NCI-H2107 treated with DMSO at 0.1 percent for 48 hours (cell line): ENCODE measurements at regions not wholly inside any gene's neighbourhood (a gene's known extent, or its start where the extent isn't known, plus 50 kb on each side); places are given as distances from the start of the nearest gene placed in this dataset.

Experiments used
- DNase-seq: peaks from one replicate; lab custom pipeline; 2025; ENCODE audit not compliant: unreplicated experiment; lab: John Stamatoyannopoulos, UW

DNA sequence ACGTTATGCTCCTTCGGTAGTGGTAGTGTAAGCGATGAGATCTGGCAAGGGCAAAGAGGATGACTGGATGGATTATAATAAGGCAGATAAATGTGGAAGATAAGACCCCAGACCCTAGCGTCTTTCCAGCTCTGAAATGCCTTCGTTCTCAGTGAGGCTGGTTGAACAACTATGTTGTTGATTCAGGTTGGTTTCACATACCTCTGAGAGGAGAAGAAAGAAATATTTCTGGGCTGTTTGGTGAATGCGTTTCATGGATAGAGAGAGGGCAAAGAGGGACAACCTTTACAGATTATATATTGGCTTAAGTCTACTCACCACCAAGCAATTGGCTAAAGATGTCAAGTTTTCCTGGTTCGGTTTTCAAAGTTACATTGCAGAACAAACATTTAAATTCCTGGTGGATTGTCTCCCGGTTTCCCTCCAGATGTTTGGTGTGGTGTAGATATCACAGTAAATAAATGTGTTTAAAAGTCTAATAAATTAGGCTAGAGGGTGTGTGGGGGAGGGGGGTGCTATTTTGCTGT is 190.1 kb upstream of the GLI2 start:
- DNase-seq, result no peak

- DNase-seq, result no peak
Observed at GRCh38 chr2:120546048-120546864, 189.4 kb upstream of the GLI2 start.

DNA sequence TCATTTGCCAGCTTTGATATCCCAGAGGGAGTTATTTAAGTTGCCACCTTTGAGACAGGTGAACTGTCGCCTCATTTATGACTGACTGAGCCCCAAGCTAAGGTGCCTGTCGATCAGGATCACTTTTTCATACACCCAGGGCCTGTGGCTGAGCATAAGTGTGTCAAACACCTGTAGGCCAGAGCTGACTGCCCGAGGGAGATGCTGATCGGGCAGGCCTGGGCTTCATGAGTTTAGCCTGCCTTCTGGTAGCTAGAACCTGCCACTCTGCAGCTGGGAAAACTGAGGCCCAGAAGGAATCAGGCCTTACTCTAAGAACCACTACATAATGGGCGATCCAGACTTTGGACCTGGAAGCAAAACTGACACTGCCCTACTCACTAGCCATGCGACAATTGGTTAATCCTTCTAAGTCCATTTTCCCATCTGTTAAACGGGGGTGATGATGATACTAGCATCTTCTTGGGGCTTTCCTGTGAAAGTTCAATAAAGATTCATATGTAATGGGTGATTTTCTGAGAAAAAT is 188.7 kb upstream of the GLI2 start:
- no peak for DNase-seq

DNA sequence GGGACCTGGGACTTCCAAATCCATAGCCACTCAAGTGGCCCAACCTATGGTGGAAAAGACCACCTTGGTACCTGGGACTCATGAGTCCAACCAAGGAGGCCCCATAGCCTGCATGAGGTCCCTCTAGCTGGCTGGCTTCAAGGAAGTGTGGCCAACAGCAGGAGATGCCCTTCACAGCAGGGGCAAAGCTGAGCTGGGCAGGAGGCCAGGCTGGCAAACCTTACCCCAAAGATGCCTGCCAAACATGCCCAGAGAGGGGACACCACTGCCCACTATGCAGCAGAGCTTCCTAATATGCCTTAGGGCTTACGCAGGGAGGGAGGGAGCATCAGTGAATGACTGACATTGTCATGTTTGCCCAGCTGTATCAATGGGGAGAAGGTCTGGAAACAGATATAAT is 188.0 kb upstream of the GLI2 start:
- no peak for DNase-seq

DNA sequence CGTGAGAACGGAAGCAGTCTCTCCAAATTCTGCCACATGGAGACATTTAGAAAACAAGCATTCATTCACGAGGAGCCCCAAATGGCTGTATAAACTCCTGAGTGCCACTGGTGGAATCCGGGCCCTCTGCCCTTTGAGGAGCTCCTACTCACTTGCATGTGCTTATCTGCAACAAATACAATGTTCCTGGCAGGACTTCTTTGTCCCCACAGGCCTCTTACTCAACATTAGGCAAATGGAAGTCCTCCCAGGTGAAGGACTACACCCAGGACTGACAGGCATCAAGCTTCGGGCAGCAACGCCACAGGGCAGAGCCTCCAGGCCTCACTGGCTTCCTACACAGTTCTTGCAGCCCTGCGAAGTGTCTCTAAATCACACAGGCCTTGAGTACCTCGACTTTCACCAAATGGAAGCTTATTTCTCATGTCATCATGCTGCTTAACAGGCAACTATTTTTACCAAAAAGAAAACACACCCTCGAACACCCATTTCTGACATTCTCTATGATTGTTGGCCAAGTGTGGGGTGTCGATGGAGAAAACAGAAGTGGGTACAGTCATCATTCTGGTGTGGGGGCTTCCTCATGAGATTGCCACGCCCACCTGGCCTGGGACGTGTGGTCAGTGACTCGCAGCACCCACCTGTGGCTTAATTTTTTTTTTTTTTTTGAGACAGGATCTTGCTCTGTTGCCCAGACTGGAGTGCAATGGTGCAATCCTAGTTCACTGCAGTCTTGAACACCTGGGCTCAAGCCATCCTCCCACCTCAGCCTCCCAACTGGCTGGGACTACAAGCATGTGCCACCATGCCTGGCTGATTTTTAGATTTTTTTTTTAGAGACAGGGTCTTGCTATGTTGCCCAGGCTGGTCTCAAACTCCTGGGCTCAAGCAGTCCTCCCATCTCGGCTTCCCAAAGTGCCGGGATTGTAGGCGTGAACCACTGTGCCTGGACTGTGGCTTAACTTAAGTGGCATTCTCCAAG is 186.8 kb upstream of the GLI2 start:
- DNase-seq, result no peak

- no peak for DNase-seq
Observed at GRCh38 chr2:120549841-120550240, 185.8 kb upstream of the GLI2 start.

GRCh38 chr2:120550282-120550681 is 185.4 kb upstream of the GLI2 start:
- DNase-seq, result no peak

- DNase-seq, result no peak
Observed at GRCh38 chr2:120550893-120551446, 184.7 kb upstream of the GLI2 start.

DNA sequence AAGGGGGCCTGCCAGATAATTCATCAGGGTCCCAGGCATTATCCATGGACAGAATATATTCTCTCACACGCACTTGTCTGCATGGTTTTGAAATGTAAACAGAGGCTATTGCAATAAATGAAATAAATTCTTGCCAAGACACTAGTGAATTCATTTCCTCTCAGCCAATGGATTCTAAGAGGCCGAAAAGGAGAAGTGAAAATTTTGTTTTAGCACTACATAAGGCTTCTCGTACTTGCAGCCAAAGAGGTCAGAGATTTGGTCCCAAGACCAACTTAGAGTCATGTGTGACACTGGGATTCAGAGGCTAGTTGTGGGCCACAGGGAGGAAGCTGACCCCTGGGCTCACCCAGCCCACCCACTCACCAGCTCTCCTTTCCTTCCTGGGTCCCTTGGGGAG is 184.1 kb upstream of the GLI2 start:
- DNase-seq, result no peak

DNA sequence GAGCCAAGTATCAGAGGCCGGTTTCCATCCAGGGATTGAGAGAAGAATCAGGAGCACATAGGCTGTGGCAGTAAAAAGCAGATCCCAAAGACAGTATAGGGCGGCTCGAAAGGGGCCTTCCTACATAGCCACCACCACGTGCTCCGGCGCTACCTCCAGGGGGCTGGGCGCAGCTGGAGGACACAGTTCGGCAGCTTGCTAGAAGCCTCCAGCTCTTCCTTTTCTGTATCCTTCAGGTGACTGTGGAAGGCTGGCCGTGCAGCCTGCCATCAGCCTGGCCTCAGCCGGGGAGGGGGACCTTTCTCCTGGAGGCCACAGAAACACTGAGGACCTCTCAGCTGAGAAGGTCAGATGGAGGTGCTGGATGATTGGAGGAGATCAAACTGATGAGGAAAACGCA is 183.6 kb upstream of the GLI2 start:
- no peak for DNase-seq

- DNase-seq, result peak; percentile 35
Observed at GRCh38 chr2:120552800-120553481, 182.7 kb upstream of the GLI2 start.

DNA sequence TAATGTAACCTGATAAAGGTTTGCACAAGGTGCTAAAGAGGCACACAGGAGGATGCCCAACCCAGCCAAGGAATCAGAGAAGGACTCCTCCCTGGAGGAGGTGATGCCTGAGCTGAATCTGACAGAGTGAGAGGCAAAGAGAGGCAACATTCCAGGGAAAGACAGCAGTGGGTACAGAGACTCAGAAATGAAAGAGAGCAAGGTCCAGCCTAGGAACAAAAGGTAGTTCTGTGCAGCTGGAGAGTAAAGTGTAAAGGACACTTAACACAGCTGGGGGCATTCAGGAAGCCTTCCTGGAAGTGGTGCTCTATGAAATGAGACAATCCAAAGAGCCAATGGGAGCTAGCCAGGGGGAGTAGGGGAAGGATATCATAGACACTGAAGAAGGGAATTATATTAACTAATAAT is 181.0 kb upstream of the GLI2 start:
- DNase-seq, result no peak

DNA sequence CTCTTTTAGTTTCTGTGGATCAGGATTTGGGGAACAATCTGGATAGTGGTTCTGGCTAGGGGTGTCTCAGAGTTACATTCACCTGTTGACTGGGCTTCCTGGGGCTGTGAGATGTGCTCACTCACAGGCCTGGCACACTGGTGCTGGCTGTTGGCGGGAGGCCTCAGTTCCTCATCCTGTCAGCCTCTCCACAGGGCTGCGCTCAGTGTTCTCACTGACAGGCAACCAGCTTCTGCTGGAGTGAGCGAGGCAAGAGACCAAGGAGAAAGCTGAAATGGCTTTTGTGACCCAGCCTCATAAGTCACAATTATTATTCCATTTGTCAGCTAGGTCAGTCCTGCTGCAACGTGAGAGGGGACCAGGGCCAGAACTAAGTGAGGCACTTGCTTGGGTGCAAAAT is 180.6 kb upstream of the GLI2 start:
- DNase-seq, result no peak

- no peak for DNase-seq
Observed at GRCh38 chr2:120556911-120557310, 178.8 kb upstream of the GLI2 start.

DNA sequence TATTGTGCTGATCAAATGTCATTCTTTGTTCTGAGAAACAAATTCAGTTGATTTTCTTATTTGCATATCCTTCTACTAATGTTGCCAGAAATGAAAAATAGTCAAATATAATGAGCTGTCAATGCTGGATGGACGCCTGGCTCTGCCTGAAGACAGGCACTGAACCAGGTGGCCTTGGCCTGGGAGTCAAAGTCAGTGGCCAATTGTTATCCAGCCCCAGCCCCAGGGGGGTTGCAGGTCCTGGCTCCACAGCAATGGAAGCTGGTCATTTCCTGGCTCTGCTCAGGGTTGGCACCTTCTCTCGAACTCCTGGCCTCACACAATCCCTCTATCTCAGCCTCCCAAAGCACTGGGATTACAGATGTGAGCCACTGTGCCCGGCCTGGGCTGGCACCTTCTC is 176.8 kb upstream of the GLI2 start:
- DNase-seq, result no peak

DNA sequence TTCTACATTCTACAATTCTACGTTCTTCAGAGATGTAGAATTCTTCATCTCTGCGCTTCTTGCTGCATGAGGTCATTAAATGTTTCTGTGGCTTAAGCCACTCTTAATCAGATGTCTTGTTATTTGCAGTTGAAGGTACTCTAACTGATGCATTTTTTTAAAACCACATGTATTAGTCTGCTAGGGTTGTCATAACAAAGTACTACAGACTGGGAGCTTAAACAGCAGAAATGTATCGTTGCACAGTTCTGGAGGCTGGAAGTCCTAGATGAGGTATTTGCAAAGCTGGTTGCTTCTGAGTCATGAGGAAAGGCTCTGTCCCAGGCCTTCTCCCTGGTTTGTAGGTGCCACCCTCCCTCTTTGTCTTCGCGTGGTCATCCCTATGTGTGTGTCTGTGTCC is 176.3 kb upstream of the GLI2 start:
- no peak for DNase-seq

DNA sequence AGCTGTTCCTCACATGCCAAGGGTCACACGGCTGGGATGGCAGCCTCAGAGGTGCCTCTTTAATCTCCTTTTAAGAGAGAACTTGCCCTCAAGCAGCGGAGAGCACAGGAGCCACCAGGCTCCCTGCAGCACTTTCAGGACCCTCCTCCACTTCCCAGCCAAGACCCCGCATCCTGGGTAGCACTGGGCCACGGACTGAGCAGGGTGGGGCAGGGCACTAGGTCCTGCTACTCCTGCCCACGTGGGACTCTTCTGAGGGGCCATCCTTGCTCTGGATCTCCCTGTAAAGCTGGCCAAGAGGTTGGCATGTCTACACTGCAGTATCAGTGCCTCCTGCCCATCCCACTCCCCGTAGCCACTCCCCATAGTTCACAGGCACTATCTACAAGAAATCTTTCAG is 175.3 kb upstream of the GLI2 start:
- no peak for DNase-seq

DNA sequence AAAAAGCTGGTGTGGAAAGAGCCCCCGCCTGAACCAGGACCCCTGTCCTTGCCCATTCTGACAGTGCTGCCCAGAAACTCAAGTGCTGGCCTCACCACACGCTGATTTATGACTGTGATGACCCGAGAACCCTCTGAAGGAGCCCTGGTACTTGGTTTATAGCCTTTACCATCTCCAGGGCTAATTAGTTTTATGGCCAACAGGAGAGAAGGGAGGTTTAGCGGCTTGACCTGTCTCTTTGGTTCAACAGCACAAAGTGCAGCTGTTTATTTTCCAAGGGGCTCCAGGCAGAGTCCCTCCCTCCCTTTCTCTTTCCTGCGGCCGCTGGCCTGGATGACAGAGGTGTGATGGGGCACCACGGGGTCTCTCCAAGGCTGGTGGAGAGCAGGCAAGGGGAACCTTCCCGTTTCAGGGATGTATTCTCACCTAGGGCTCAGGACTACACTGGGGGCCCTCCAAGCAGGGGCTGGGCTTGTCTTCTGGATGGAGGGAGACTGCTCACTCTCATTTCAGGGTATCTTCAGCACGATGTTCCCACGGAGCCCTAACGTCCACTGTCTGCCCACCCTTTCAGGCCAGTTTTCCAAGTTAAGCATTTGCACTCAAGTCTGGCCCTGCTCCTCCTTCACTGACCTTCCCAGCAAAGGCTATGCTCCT is 174.2 kb upstream of the GLI2 start:
- no peak for DNase-seq

DNA sequence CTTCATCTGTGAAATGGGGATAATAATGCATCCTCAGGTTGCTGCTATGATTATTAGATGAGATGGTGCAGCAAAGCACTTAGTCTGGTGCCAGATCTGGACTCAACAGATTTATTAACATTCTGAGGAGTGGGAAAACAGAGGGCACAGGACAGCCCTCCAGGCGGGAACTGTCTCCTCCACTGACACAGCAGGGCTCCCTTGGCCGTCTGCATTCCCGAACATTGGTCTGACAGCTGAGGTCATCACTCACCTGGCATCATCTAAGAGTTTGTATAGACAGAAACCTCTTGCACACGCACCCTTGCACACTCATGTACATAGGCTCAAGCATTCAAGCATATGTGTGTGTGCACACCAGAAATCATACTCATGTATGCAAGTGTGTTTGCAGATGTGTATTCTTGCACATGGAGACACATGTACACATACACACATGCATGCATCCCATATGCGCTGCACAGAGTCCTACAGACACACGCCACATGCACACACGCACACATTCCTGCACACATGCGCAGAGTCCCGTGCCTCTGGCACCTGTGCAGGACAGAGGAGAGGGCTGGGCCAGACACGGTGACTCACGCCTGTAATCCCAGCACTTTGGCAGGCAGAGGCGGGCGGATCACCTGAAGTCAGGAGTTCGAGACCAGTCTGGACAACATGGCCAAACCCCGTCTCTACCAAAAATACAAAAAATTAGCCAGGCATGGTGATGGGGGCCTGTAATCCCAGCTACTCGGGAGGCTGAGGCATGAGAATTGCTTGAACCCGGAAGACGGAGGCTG is 173.3 kb upstream of the GLI2 start:
- no peak for DNase-seq
